Astrocyte (in vitro differentiated cells and primary cell): ENCODE measurements at regions not wholly inside any gene's neighbourhood (a gene's known extent, or its start where the extent isn't known, plus 50 kb on each side); places are given as distances from the start of the nearest gene placed in this dataset.

ENCODE experiments used
- CTCF ChIP-seq: IDR thresholded peaks from 2 replicates; pipeline ENCODE4 v1.5.1; 2011; ENCODE audit warnings: low read depth, mild to moderate bottlenecking, inconsistent platforms, low read length, moderate library complexity; ENCODE audit not compliant: insufficient read depth
- EZH2 ChIP-seq: IDR thresholded peaks from 2 replicates; pipeline ENCODE4 v1.6.1; 2012; ENCODE audit warnings: mild to moderate bottlenecking, low read length, inconsistent platforms; ENCODE audit not compliant: insufficient read depth

- TF ChIP-seq CTCF (no peak), EZH2 (no peak)
Observed at GRCh38 chr6:137696765-137697164, 170.3 kb upstream of the TNFAIP3 start.
